H1 (cell line): ENCODE measurements at regions not wholly inside any gene's neighbourhood (a gene's known extent, or its start where the extent isn't known, plus 50 kb on each side); places are given as distances from the start of the nearest gene placed in this dataset.

ENCODE experiments used
- CTCF ChIA-PET: fragments of 300-600 bp; sonication (Branson Sonifier 250); formaldehyde crosslinking; loops from one replicate; lab custom pipeline; 2021; ENCODE audit not compliant: partially characterized antibody; lab: Charles Lee
- POLR2A ChIA-PET: fragments of 300-600 bp; sonication (Branson Sonifier 250); formaldehyde crosslinking; loops from one replicate; lab custom pipeline; 2021; ENCODE audit warnings: inconsistent platforms; ENCODE audit not compliant: partially characterized antibody; lab: Charles Lee
- DNase-seq, 2 experiments: peaks; one replicate each; pipeline versions ENCODE4 v3.0.0 to v3.0.0-alpha.2; 2010 to 2022; ENCODE audit warnings: low spot score in 2 of 2, low read depth in 1 of 2, mixed read lengths in 1 of 2
- FAIRE-seq: peaks from 2 replicates; lab custom pipeline; 2011; peaks lifted over from hg19 to GRCh38; lab: Jason Lieb, UNC
- H2AFZ ChIP-seq: 2 replicates; pipeline ENCODE4 v1.8.1; 2012; ENCODE audit warnings: low read length, inconsistent platforms
- H2AK5ac ChIP-seq: 2 replicates; pipeline ENCODE4 v1.6.1; 2013; ENCODE audit warnings: low read depth, low read length
- H2BK120ac ChIP-seq: replicated peaks from 2 replicates; pipeline ENCODE3; 2013; ENCODE audit warnings: low read depth, low read length, inconsistent platforms
- H2BK12ac ChIP-seq: 2 replicates; pipeline ENCODE4 v1.6.1; 2013; ENCODE audit warnings: low read depth, low read length
- H2BK15ac ChIP-seq: 2 replicates; pipeline ENCODE4 v1.6.1; 2013; ENCODE audit warnings: low read length
- H2BK20ac ChIP-seq: 2 replicates; pipeline ENCODE4 v1.6.1; 2013; ENCODE audit warnings: low read length
- H2BK5ac ChIP-seq: 2 replicates; pipeline ENCODE4 v1.6.1; 2013; ENCODE audit warnings: low read depth, low read length
- H3K14ac ChIP-seq: 2 replicates; pipeline ENCODE4 v1.6.1; 2013; ENCODE audit warnings: inconsistent platforms; ENCODE audit not compliant: insufficient read length
- H3K18ac ChIP-seq: 2 replicates; pipeline ENCODE4 v1.6.1; 2013; ENCODE audit warnings: low read length; ENCODE audit errors: extremely low read depth
- H3K23ac ChIP-seq: 2 replicates; pipeline ENCODE4 v1.6.1; 2013; ENCODE audit warnings: inconsistent platforms; ENCODE audit not compliant: insufficient read length
- H3K23me2 ChIP-seq: 2 replicates; pipeline ENCODE4 v1.6.1; 2013; ENCODE audit warnings: low read depth, low read length
- H3K27ac ChIP-seq: 2 replicates; pipeline ENCODE4 v1.6.1; 2011; ENCODE audit warnings: low read depth, low read length, inconsistent platforms
- H3K27me3 ChIP-seq, 4 experiments: replicated peaks in 1 of 4; 1 replicate in 1 of 4; 2 replicates in 3 of 4; pipeline versions ENCODE4 v1.6.1 to v1.8.1; 2011 to 2013; ENCODE audit warnings: low read length in 3 of 4, mild to moderate bottlenecking in 3 of 4, inconsistent platforms in 2 of 4, mixed read lengths in 2 of 4, moderate library complexity in 1 of 4; ENCODE audit not compliant: control insufficient read depth in 3 of 4, insufficient read depth in 3 of 4; ENCODE audit errors: extremely low read depth in 1 of 4
- H3K36me3 ChIP-seq, 4 experiments: 2 replicates each; pipeline versions ENCODE4 v1.6.1 to v1.8.1; 2011 to 2013; ENCODE audit warnings: mild to moderate bottlenecking in 4 of 4, low read length in 3 of 4, moderate library complexity in 2 of 4, control low read depth in 1 of 4, inconsistent platforms in 1 of 4; ENCODE audit not compliant: insufficient read depth in 4 of 4, control insufficient read depth in 2 of 4
- H3K4ac ChIP-seq: replicated peaks from 2 replicates; pipeline ENCODE3; 2013; ENCODE audit warnings: low read length, low read depth, mixed read lengths, inconsistent platforms; ENCODE audit not compliant: insufficient read length
- H3K4me1 ChIP-seq, 4 experiments: replicated peaks in 1 of 4; 1 replicate in 1 of 4; 2 replicates in 3 of 4; pipeline versions ENCODE4 v1.6.1 to v1.8.1; 2011 to 2013; ENCODE audit warnings: low read length in 3 of 4, inconsistent platforms in 2 of 4, mixed read lengths in 1 of 4; ENCODE audit not compliant: insufficient read depth in 4 of 4, control insufficient read depth in 3 of 4
- H3K4me2 ChIP-seq, 2 experiments: 2 replicates each; pipeline versions ENCODE4 v1.6.1 to v1.8.1; 2011 to 2013; ENCODE audit warnings: low read depth in 2 of 2, low read length in 2 of 2, control low read depth in 1 of 2, inconsistent platforms in 1 of 2, mild to moderate bottlenecking in 1 of 2; ENCODE audit not compliant: insufficient read depth in 1 of 2
- H3K4me3 ChIP-seq, 4 experiments: fragments of 200-600, 300-600 bp in 1 of 4; sonication (generic), shearing (Covaris generic), sonication (Bioruptor Twin) in 1 of 4; 2 replicates each; pipeline versions ENCODE4 v1.5.1 to v1.8.1; 2011 to 2016; ENCODE audit warnings: low read length in 4 of 4, low read depth in 3 of 4, control low read depth in 2 of 4, inconsistent platforms in 2 of 4, mild to moderate bottlenecking in 2 of 4, mixed read lengths in 1 of 4, moderate library complexity in 1 of 4; ENCODE audit not compliant: insufficient read depth in 2 of 4; ENCODE audit errors: extremely low read depth in 1 of 4
- H3K56ac ChIP-seq: replicated peaks from 2 replicates; pipeline ENCODE3; 2013; ENCODE audit warnings: low read depth, mild to moderate bottlenecking, mixed read lengths, low read length, inconsistent platforms; ENCODE audit not compliant: insufficient read length
- H3K79me1 ChIP-seq: 2 replicates; pipeline ENCODE4 v1.6.1; 2013; ENCODE audit warnings: low read depth, low read length, control low read depth
- H3K79me2 ChIP-seq, 2 experiments: 2 replicates each; pipeline versions ENCODE4 v1.6.1 to v1.8.1; 2012 to 2013; ENCODE audit warnings: low read length in 2 of 2, mild to moderate bottlenecking in 2 of 2, inconsistent platforms in 1 of 2; ENCODE audit not compliant: insufficient read depth in 2 of 2, control insufficient read depth in 1 of 2
- H3K9ac ChIP-seq, 4 experiments: replicated peaks in 1 of 4; 1 replicate in 1 of 4; 2 replicates in 3 of 4; pipeline versions ENCODE4 v1.6.1 to v1.8.1; 2011 to 2013; ENCODE audit warnings: low read depth in 3 of 4, low read length in 3 of 4, control low read depth in 2 of 4, mild to moderate bottlenecking in 2 of 4, moderate library complexity in 2 of 4, inconsistent platforms in 1 of 4; ENCODE audit errors: extremely low read depth in 1 of 4
- H3K9me3 ChIP-seq, 2 experiments: 2 replicates each; pipeline versions ENCODE4 v1.6.1 to v1.8.1; 2012 to 2013; ENCODE audit warnings: mild to moderate bottlenecking in 2 of 2, moderate library complexity in 2 of 2, control low read depth in 1 of 2, inconsistent platforms in 1 of 2, low read depth in 1 of 2, low read length in 1 of 2, mixed read lengths in 1 of 2; ENCODE audit not compliant: insufficient read depth in 2 of 2
- H4K20me1 ChIP-seq, 2 experiments: replicated peaks in 1 of 2; 2 replicates each; pipeline versions ENCODE3 to v1.8.1; 2011 to 2013; ENCODE audit warnings: inconsistent platforms in 2 of 2, low read length in 2 of 2, mild to moderate bottlenecking in 1 of 2; ENCODE audit not compliant: insufficient read depth in 2 of 2, control insufficient read depth in 1 of 2
- H4K5ac ChIP-seq: 2 replicates; pipeline ENCODE4 v1.6.1; 2013; ENCODE audit warnings: low read length, low read depth, mixed read lengths, inconsistent platforms; ENCODE audit not compliant: insufficient read length
- H4K8ac ChIP-seq: 2 replicates; pipeline ENCODE4 v1.8.0; 2013; ENCODE audit warnings: mild to moderate bottlenecking, moderate library complexity, low read length, inconsistent platforms; ENCODE audit not compliant: insufficient read depth; ENCODE audit errors: extremely low read depth
- H4K91ac ChIP-seq: replicated peaks from 2 replicates; pipeline ENCODE3; 2013; ENCODE audit warnings: low read length, mixed read lengths, inconsistent platforms; ENCODE audit not compliant: insufficient read length
- BCL11A ChIP-seq, 2 experiments: IDR thresholded peaks; one replicate each; pipeline ENCODE4 v1.6.1; 2011; ENCODE audit warnings: low read depth in 2 of 2, low read length in 2 of 2, mild to moderate bottlenecking in 2 of 2
- CHD1 ChIP-seq: IDR thresholded peaks from 2 replicates; pipeline ENCODE4 v1.6.1; 2012; ENCODE audit warnings: low read depth, low read length, improper control_type of control experiment
- CTCF ChIP-seq, 3 experiments: IDR thresholded peaks; 1 replicate in 2 of 3; 2 replicates in 1 of 3; pipeline versions ENCODE4 v1.5.1 to v1.6.1; 2011; ENCODE audit warnings: low read length in 3 of 3, mild to moderate bottlenecking in 3 of 3, inconsistent platforms in 2 of 3, low read depth in 1 of 3, moderate library complexity in 1 of 3; ENCODE audit not compliant: insufficient read depth in 1 of 3; ENCODE audit errors: control extremely low read depth in 1 of 3
- GTF2F1 ChIP-seq: IDR thresholded peaks from 2 replicates; pipeline ENCODE4 v1.6.1; 2012; ENCODE audit warnings: low read depth, low read length, improper control_type of control experiment, borderline replicate concordance
- HDAC6 ChIP-seq: IDR thresholded peaks from one replicate; pipeline ENCODE4 v1.7.1; 2012; ENCODE audit warnings: low read depth, mild to moderate bottlenecking, inconsistent platforms, low read length, moderate library complexity
- JUN ChIP-seq: IDR thresholded peaks from 2 replicates; pipeline ENCODE4 v1.6.1; 2011; ENCODE audit warnings: low read depth, mild to moderate bottlenecking, improper control_type of control experiment, low read length
- JUND ChIP-seq: IDR thresholded peaks from 2 replicates; pipeline ENCODE4 v1.6.1; 2011; ENCODE audit warnings: mild to moderate bottlenecking, improper control_type of control experiment, low read length
- SAP30 ChIP-seq: fragments of 300-600 bp; sonication (generic); IDR thresholded peaks from 2 replicates; pipeline ENCODE4 v1.7.1; 2012; ENCODE audit warnings: low read length, moderate library complexity, mild to moderate bottlenecking, inconsistent platforms; ENCODE audit not compliant: insufficient read depth, insufficient replicate concordance
- SP4 ChIP-seq: IDR thresholded peaks from 2 replicates; pipeline ENCODE4 v1.6.1; 2012; ENCODE audit warnings: low read length, inconsistent platforms
- SUZ12 ChIP-seq: fragments of 200-600 bp; sonication (generic); IDR thresholded peaks from 2 replicates; pipeline ENCODE4 v1.6.1; 2012; ENCODE audit warnings: mild to moderate bottlenecking, inconsistent platforms, low read length, moderate library complexity, mixed read lengths
- TAF7 ChIP-seq: optimal IDR thresholded peaks from 2 replicates; pipeline ENCODE3; 2011; ENCODE audit warnings: low read depth, mild to moderate bottlenecking, inconsistent platforms, low read length, moderate library complexity, borderline replicate concordance
- WGBS, 2 experiments: shearing (Covaris generic) in 1 of 2; methylation state at CpG; one replicate each; pipeline versions ENCODE4 v1.1.6 to v1.1.7; 2013 to 2015; ENCODE audit warnings: low lambda C conversion rate in 2 of 2, mixed read lengths in 2 of 2, inconsistent platforms in 1 of 2, low coverage in 1 of 2, missing lambda C conversion rate in 1 of 2; ENCODE audit not compliant: insufficient replicate concordance in 2 of 2, insufficient coverage in 1 of 2, insufficient read length in 1 of 2; ENCODE audit errors: extremely low coverage in 1 of 2, missing lambda C conversion rate in 1 of 2; 5-methylcytosine and 5-hydroxymethylcytosine counted together
- TF ChIP-seq, protein P1 (sequence below): IDR thresholded peaks from 2 replicates; pipeline ENCODE4 v1.6.1; 2012; ENCODE audit warnings: inconsistent platforms

DNA sequence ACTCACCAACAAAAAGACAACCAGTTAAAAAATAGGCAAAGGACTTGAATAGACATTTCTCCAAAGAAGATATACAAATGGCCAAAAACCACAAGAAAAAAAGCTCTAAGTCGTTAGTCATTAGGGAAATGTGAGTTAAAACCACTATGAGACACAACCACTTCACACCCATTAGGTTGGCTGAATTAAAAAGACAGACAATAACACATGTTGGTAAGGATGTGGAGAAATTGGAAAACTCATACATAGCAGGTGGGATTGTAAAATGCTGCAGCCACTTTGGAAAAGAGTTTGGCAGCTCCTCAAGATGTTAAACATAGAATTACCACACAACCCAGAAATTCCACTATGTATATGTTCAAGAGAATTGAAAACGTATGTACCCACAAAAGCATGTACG lies 117.6 kb upstream of the SPATS2L start:
- no peak overlapping the region for H3K23ac ChIP-seq
- no peak overlapping the region for H3K4me2 ChIP-seq
- H2BK120ac ChIP-seq: no peak overlapping the region
- no peak overlapping the region for H3K27ac ChIP-seq
- no peak overlapping the region for H3K18ac ChIP-seq
- no peaks in the 10 kb centered on the region for H3K79me2 ChIP-seq
- no peak overlapping the region for H3K4ac ChIP-seq
- no peak overlapping the region for H3K9ac ChIP-seq
- no peak overlapping the region for H4K5ac ChIP-seq
- no peak overlapping the region for H3K56ac ChIP-seq
- no peaks in the 10 kb centered on the region for H3K36me3 ChIP-seq
- H4K20me1 ChIP-seq: no peaks in the 10 kb centered on the region
- H2BK12ac ChIP-seq: no peak overlapping the region
- H3K23me2 ChIP-seq: no peaks in the 10 kb centered on the region
- ChIA-PET POLR2A (no interaction called here), CTCF (interaction anchor here (1.3 kb wide), 2 partner anchors 9 to 11 kb away, joined by 4 to 6 read pairs; no protein-coding TSS in a partner anchor)
- H3K4me3 ChIP-seq: no peak overlapping the region
- H3K9me3 ChIP-seq: no peaks in the 10 kb centered on the region
- H4K8ac ChIP-seq: no peak overlapping the region
- H4K91ac ChIP-seq: no peak overlapping the region
- no peak overlapping the region for H3K14ac ChIP-seq
- H2BK15ac ChIP-seq: no peak overlapping the region
- H2AK5ac ChIP-seq: no peak overlapping the region
- H3K79me1 ChIP-seq: no peaks in the 10 kb centered on the region
- H2AFZ ChIP-seq: no peak overlapping the region
- FAIRE-seq: no peak
- DNase-seq: no peak
- no peak overlapping the region for H2BK5ac ChIP-seq
- H3K4me1 ChIP-seq: peaks cover 0 to 7% (median 4%) of the 10 kb centered on the region in 4 experiments; a peak in 2 of 7 replicates
- no peak overlapping the region for H2BK20ac ChIP-seq
- WGBS, 2 experiments: 94% methylated on average over 3 of the region's 3 CpGs; no CpG with 5 or more reads in 1 of the 2 experiments
- H3K27me3 ChIP-seq: no peaks in the 10 kb centered on the region; a peak in 1 of 7 replicates
- TF ChIP-seq CHD1 (no peak), HDAC6 (no peak), CTCF (IDR thresholded peaks at IDR 0.05; ENCODE audit: control extremely low read depth in 1 of 3, insufficient read depth in 1 of 3, low read depth in 1 of 3, low read length in 3 of 3) (no peak), JUN (no peak), SP4 (no peak), SAP30 (no peak), TAF7 (no peak), BCL11A (IDR thresholded peaks at IDR 0.05; ENCODE audit: low read depth in 2 of 2, low read length in 2 of 2) (no peak), JUND (no peak), GTF2F1 (no peak), SUZ12 (no peak)
- TF ChIP-seq, protein P1, sequence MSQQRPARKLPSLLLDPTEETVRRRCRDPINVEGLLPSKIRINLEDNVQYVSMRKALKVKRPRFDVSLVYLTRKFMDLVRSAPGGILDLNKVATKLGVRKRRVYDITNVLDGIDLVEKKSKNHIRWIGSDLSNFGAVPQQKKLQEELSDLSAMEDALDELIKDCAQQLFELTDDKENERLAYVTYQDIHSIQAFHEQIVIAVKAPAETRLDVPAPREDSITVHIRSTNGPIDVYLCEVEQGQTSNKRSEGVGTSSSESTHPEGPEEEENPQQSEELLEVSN: no peak
